HG03571 (cell line): ENCODE measurements at regions not wholly inside any gene's neighbourhood (a gene's known extent, or its start where the extent isn't known, plus 50 kb on each side); places are given as distances from the start of the nearest gene placed in this dataset.

Experiments used
- ATAC-seq: cut with Tn5 transposase; IDR thresholded peaks from one replicate; pipeline ENCODE4 v1.9.1; 2021; ENCODE audit not compliant: unreplicated experiment

DNA sequence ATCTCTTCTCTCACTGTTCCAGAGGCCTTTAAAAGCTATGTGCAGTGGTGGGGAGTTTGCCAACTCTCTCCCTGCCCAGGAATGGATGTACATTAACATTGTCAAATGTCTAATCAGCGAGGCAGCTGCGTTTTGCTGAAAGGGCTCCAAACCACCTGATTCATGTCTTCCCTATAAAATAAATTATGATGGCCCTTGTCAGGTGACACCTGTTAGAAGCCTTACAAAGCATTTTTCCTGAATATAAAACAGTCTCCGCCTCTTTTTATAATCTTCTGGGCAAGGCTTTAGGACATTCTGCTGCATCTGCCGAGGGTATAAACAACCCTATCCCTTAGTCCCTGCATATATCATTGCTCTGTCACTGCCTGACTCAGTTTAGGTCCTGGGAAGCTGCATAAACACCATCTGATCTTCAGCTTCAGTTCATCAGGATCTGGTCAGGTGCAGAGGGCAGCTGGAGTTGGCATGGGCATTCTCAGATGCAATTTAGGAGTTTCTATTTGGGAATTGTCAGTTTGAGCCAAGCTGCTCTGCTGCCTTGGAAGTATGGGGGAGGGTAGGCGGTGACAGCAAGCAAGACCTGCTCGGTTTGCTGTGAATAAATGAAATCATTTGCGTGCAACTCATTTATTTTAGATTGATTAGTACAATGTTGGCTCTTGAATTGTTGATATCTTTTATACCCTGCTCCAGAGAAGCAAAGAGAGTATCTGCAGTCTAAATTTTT is 103.5 kb downstream of the ACER2 start:
- no peak for ATAC-seq

- ATAC-seq = no peak
Observed at GRCh38 chr9:19511694-19512093, 102.9 kb downstream of the ACER2 start.

DNA sequence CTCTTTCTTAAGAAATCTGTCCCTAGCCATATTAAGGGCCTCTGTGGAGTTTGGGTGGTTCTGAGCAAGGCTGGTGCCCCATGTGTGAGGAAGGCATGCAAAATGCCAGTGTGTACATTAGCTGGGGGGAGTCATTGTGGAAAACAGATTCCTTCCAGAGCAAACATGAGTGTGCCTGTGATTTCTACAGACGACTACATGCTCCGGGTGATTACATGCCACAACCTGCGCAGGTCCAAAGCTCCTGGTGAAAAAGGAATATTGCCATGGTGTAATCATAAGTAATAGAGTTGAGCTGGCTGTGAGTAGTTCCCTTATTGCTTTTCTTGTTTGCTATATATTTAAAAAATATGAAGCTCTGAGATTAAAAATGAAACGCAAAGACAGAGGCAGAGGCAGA is 102.1 kb downstream of the ACER2 start:
- no peak for ATAC-seq
